ENCODE measurements at regions not wholly inside any gene's neighbourhood (a gene's known extent, or its start where the extent isn't known, plus 50 kb on each side); places are given as distances from the start of the nearest gene placed in this dataset.

DNA sequence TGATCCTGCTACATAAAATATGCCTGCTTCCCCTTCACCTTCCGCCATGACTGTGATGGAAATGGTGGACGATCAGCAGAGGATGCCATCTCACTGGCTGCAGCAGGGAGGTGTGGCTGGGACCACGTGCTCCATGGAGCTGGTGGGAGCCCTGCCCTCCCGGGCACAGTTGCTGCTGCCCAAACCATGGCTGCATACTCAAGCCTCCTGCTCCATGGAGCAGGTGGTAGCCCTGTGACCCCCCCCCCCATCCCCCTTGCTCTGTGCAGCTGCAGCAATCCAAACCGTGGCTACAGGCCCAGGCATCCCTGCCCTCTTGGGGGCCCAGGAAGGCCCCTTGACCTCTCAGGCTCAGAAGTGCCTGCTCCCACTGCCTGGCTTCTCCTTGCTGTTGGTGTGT is 597.5 kb upstream of the LMO3 start:
- Histone ChIP-seq H3K27me3 (no peaks in the 10 kb centered on the region), H3K36me3 (no peaks in the 10 kb centered on the region), H3K27ac (no peak overlapping the region), H3K4me3 (no peak overlapping the region), H3K9me3 (no peaks in the 10 kb centered on the region), H3K4me1 (no peaks in the 10 kb centered on the region)
- intact Hi-C loops (cut with DNase I), result no loop called here
- 54% methylated on average over 3 of the region's 5 CpGs for WGBS (ENCODE audit: insufficient coverage, low coverage, low lambda C conversion rate, missing lambda C conversion rate)
- ATAC-seq (no peak), DNase-seq (no peak)
- TF ChIP-seq POLR2A (IDR thresholded peaks at IDR 0.05), result no peak
- TF ChIP-seq, protein P1, sequence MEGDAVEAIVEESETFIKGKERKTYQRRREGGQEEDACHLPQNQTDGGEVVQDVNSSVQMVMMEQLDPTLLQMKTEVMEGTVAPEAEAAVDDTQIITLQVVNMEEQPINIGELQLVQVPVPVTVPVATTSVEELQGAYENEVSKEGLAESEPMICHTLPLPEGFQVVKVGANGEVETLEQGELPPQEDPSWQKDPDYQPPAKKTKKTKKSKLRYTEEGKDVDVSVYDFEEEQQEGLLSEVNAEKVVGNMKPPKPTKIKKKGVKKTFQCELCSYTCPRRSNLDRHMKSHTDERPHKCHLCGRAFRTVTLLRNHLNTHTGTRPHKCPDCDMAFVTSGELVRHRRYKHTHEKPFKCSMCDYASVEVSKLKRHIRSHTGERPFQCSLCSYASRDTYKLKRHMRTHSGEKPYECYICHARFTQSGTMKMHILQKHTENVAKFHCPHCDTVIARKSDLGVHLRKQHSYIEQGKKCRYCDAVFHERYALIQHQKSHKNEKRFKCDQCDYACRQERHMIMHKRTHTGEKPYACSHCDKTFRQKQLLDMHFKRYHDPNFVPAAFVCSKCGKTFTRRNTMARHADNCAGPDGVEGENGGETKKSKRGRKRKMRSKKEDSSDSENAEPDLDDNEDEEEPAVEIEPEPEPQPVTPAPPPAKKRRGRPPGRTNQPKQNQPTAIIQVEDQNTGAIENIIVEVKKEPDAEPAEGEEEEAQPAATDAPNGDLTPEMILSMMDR (IDR thresholded peaks at IDR 0.05), result no peak

- no peak overlapping the region for H3K4me3 ChIP-seq
- no peaks in the 10 kb centered on the region for H3K27me3 ChIP-seq
- ATAC-seq, result no peak
- WGBS (ENCODE audit: insufficient coverage, low coverage, low lambda C conversion rate, missing lambda C conversion rate), result 26% methylated on average over 3 of the region's 3 CpGs
- no peaks in the 10 kb centered on the region for H3K36me3 ChIP-seq
- H3K27ac ChIP-seq, result no peak overlapping the region
- intact Hi-C loops (cut with DNase I), result no loop called here
- no peak for DNase-seq
- no peaks in the 10 kb centered on the region for H3K4me1 ChIP-seq
- no peak for TF ChIP-seq POLR2A (IDR thresholded peaks at IDR 0.05)
- TF ChIP-seq, protein P1 (IDR thresholded peaks at IDR 0.05), result no peak
- no peaks in the 10 kb centered on the region for H3K9me3 ChIP-seq
Measured at GRCh38 chr12:17197971-17198370, 592.0 kb upstream of the LMO3 start.

DNA sequence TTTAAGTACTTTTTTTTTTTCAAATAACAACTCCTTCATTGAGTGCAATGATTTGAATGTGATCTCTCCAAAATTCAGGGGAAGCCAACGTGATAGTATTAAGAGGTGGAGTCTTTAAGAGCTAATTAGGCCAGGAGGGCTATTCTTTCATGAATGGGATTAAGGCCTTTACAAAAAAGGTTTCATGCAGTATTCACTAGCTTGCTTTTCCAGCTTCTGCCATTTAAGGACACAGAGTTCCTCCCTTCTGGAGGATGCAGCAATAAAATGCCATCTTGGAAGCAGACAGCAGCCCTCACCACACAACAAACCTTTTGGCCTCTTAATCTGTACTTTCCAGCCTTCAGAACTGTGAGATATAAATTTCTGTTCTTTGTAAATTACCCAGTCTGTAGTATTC is 586.8 kb upstream of the LMO3 start:
- WGBS (ENCODE audit: insufficient coverage, low coverage, low lambda C conversion rate, missing lambda C conversion rate), result 8% methylated on average over 1 of the region's 1 CpG
- H3K4me3 ChIP-seq, result no peak overlapping the region
- no peak for ATAC-seq
- no peaks in the 10 kb centered on the region for H3K4me1 ChIP-seq
- H3K27me3 ChIP-seq, result no peaks in the 10 kb centered on the region
- H3K9me3 ChIP-seq, result no peaks in the 10 kb centered on the region
- no peaks in the 10 kb centered on the region for H3K36me3 ChIP-seq
- DNase-seq, result no peak
- H3K27ac ChIP-seq, result no peak overlapping the region
- TF ChIP-seq, protein P1 (IDR thresholded peaks at IDR 0.05), result no peak
- no peak for TF ChIP-seq POLR2A (IDR thresholded peaks at IDR 0.05)
- intact Hi-C loops (cut with DNase I), result no loop called here

DNA sequence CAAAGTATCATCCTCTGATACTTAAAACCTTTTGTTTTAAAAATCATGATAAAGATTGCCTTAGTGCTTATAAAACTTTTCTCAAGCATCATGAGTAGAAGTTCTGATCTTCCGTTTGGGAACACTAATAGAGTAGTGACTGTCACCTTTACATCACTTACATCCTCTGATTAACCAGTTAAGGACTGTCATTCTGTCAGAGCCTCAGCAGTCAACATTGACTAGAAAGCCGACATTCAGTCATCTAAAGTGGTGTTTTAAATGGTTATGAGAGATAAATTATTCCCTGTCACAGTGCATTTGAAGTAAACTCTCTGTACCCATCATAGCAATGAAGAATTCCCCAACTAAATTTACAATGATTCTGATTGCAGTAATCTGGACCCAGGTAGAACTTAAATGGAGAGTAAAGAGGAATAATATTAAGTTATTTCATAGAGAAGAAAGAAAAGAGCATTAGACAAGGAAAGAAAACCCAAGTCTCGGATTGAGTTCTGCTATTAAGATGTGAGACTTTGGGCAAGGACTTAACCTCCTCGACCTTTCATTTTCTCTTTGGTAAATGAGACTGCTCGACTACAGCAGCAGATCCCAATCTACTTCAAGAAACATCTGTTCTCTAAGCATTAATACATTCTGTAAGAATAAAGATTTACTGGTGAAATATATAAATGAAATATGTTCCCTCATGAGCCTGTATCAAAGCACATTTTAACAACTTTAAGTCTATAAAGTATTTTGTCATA is 563.9 kb upstream of the LMO3 start:
- H3K36me3 ChIP-seq, result no peaks in the 10 kb centered on the region
- TF ChIP-seq, protein P1 (IDR thresholded peaks at IDR 0.05), result no peak
- no peak for TF ChIP-seq POLR2A (IDR thresholded peaks at IDR 0.05)
- H3K4me1 ChIP-seq, result no peaks in the 10 kb centered on the region
- H3K4me3 ChIP-seq, result no peak overlapping the region
- H3K27ac ChIP-seq, result no peak overlapping the region
- intact Hi-C loops (cut with DNase I), result no loop called here
- H3K27me3 ChIP-seq, result no peaks in the 10 kb centered on the region
- DNase-seq (no peak), ATAC-seq (no peak)
- 24% methylated on average over 5 of the region's 5 CpGs for WGBS (ENCODE audit: insufficient coverage, low coverage, low lambda C conversion rate, missing lambda C conversion rate)
- no peaks in the 10 kb centered on the region for H3K9me3 ChIP-seq

Measured in right lobe of liver (tissue), 6 donors.